OCI-LY7 (cell line): ENCODE measurements at regions not wholly inside any gene's neighbourhood (a gene's known extent, or its start where the extent isn't known, plus 50 kb on each side); places are given as distances from the start of the nearest gene placed in this dataset.

ENCODE experiments used
- CTCF ChIP-seq: fragments of 200-600 bp; sonication (generic); conservative IDR thresholded peaks from 2 replicates; pipeline ENCODE4 v1.5.1; 2014; ENCODE audit warnings: mild to moderate bottlenecking, antibody characterized with exemption, low read length, moderate library complexity, mixed read lengths
- EZH2phosphoT487 ChIP-seq: fragments of 200-600 bp; sonication (generic); IDR thresholded peaks from 2 replicates; pipeline ENCODE4 v1.6.1; 2018; ENCODE audit warnings: low read depth, borderline replicate concordance, mild to moderate bottlenecking, mixed run types, antibody characterized with exemption, low read length, moderate library complexity, mixed read lengths

GRCh38 chr3:35394905-35395304 lies 244.4 kb upstream of the ARPP21 start:
- TF ChIP-seq CTCF = no peak
- TF ChIP-seq EZH2phosphoT487 = no peak
